Activated T-helper 17 cell treated with anti-CD3 and anti-CD28 coated beads, Interleukin-2, amount 50 U/mL, for 72 hours (primary cell): ENCODE measurements at regions not wholly inside any gene's neighbourhood (a gene's known extent, or its start where the extent isn't known, plus 50 kb on each side); places are given as distances from the start of the nearest gene placed in this dataset.

Source experiments
- ATAC-seq: fragments of 150-1000 bp; cut with Tn5 transposase; replicated peaks from 2 replicates; pipeline ENCODE4 v1.10.0; 2021; ENCODE audit warnings: mild to moderate bottlenecking, moderate library complexity
- H3K27ac Mint-ChIP-seq: one replicate; pipeline ENCODE4 v1.8.0; 2022; ENCODE audit warnings: mixed read lengths
- H3K27me3 Mint-ChIP-seq: one replicate; pipeline ENCODE4 v1.8.0; 2022; ENCODE audit warnings: mixed read lengths
- H3K36me3 Mint-ChIP-seq: one replicate; pipeline ENCODE4 v1.8.0; 2022; ENCODE audit warnings: low read depth, mild to moderate bottlenecking, mixed read lengths
- H3K4me1 Mint-ChIP-seq: one replicate; pipeline ENCODE4 v1.8.0; 2022; ENCODE audit warnings: mixed read lengths
- H3K4me3 Mint-ChIP-seq: one replicate; pipeline ENCODE4 v1.8.0; 2022; ENCODE audit warnings: mild to moderate bottlenecking, mixed read lengths
- H3K9me3 Mint-ChIP-seq: one replicate; pipeline ENCODE4 v1.8.0; 2022; ENCODE audit warnings: mixed read lengths

- Mint-ChIP-seq H3K4me1 (peaks cover 17% of the 10 kb centered on the region), H3K27me3 (peaks cover 3% of the 10 kb centered on the region), H3K9me3 (no peaks in the 10 kb centered on the region), H3K36me3 (no peaks in the 10 kb centered on the region), H3K4me3 (peak overlapping the region; percentile 41), H3K27ac (peak overlapping the region; percentile 4)
- ATAC-seq = peak; percentile 4
These were observed 50.4 kb upstream of the RAPH1 start for GRCh38 chr2:203585516-203585915.

- ATAC-seq = peak; percentile 46
These were observed 51.1 kb upstream of the RAPH1 start for GRCh38 chr2:203586206-203586605.

GRCh38 chr2:203586696-203587095, 51.6 kb upstream of the RAPH1 start:
- no peak overlapping the region for H3K27ac Mint-ChIP-seq
- H3K36me3 Mint-ChIP-seq = no peaks in the 10 kb centered on the region
- no peaks in the 10 kb centered on the region for H3K9me3 Mint-ChIP-seq
- H3K4me1 Mint-ChIP-seq = peaks cover 23% of the 10 kb centered on the region
- no peak for ATAC-seq
- no peak overlapping the region for H3K4me3 Mint-ChIP-seq
- peaks cover 3% of the 10 kb centered on the region for H3K27me3 Mint-ChIP-seq

More at GRCh38 chr2:203586206-203586605, 51.1 kb upstream of the RAPH1 start:
- Mint-ChIP-seq H3K27ac (peak overlapping the region; percentile 4), H3K4me1 (peaks cover 20% of the 10 kb centered on the region), H3K4me3 (peak overlapping the region; percentile 41), H3K36me3 (no peaks in the 10 kb centered on the region), H3K9me3 (no peaks in the 10 kb centered on the region), H3K27me3 (peaks cover 3% of the 10 kb centered on the region)

GRCh38 chr2:203590496-203590895, 55.4 kb upstream of the RAPH1 start:
- ATAC-seq = no peak
- H3K27ac Mint-ChIP-seq = no peak overlapping the region
- no peaks in the 10 kb centered on the region for H3K9me3 Mint-ChIP-seq
- H3K4me1 Mint-ChIP-seq = peaks cover 12% of the 10 kb centered on the region
- no peak overlapping the region for H3K4me3 Mint-ChIP-seq
- no peaks in the 10 kb centered on the region for H3K36me3 Mint-ChIP-seq
- no peaks in the 10 kb centered on the region for H3K27me3 Mint-ChIP-seq

- Mint-ChIP-seq H3K36me3 (no peaks in the 10 kb centered on the region), H3K27ac (peak overlapping the region; percentile 17), H3K4me3 (no peak overlapping the region), H3K4me1 (peaks cover 5% of the 10 kb centered on the region), H3K9me3 (no peaks in the 10 kb centered on the region), H3K27me3 (peaks cover 4% of the 10 kb centered on the region)
- ATAC-seq = peak; percentile 47
These were observed 56.5 kb upstream of the RAPH1 start for GRCh38 chr2:203591642-203592041.

GRCh38 chr2:203592470-203592869, 57.4 kb upstream of the RAPH1 start:
- no peaks in the 10 kb centered on the region for H3K9me3 Mint-ChIP-seq
- peak overlapping the region; percentile 17 for H3K27ac Mint-ChIP-seq
- H3K27me3 Mint-ChIP-seq = peaks cover 4% of the 10 kb centered on the region
- no peaks in the 10 kb centered on the region for H3K36me3 Mint-ChIP-seq
- peaks cover 9% of the 10 kb centered on the region for H3K4me1 Mint-ChIP-seq
- no peak overlapping the region for H3K4me3 Mint-ChIP-seq
- no peak for ATAC-seq

GRCh38 chr2:203594541-203594940, 59.4 kb upstream of the RAPH1 start:
- Mint-ChIP-seq H3K4me1 (peaks cover 15% of the 10 kb centered on the region), H3K9me3 (no peaks in the 10 kb centered on the region), H3K27ac (no peak overlapping the region), H3K27me3 (peaks cover 4% of the 10 kb centered on the region), H3K4me3 (no peak overlapping the region), H3K36me3 (no peaks in the 10 kb centered on the region)
- ATAC-seq = no peak

- Mint-ChIP-seq H3K27me3 (peaks cover 4% of the 10 kb centered on the region), H3K36me3 (no peaks in the 10 kb centered on the region), H3K4me3 (no peak overlapping the region), H3K4me1 (peaks cover 16% of the 10 kb centered on the region), H3K9me3 (no peaks in the 10 kb centered on the region), H3K27ac (no peak overlapping the region)
- ATAC-seq = no peak
These were observed 61.1 kb upstream of the RAPH1 start for GRCh38 chr2:203596183-203596582.

GRCh38 chr2:203599509-203599908, 64.4 kb upstream of the RAPH1 start:
- Mint-ChIP-seq H3K36me3 (no peaks in the 10 kb centered on the region), H3K4me1 (peaks cover 13% of the 10 kb centered on the region), H3K27me3 (peaks cover 4% of the 10 kb centered on the region), H3K27ac (no peak overlapping the region), H3K9me3 (no peaks in the 10 kb centered on the region), H3K4me3 (no peak overlapping the region)
- peak; percentile 91 for ATAC-seq

GRCh38 chr2:203600286-203600685, 65.2 kb upstream of the RAPH1 start:
- Mint-ChIP-seq H3K4me3 (no peak overlapping the region), H3K27me3 (peaks cover 4% of the 10 kb centered on the region), H3K27ac (no peak overlapping the region), H3K4me1 (peaks cover 13% of the 10 kb centered on the region), H3K9me3 (no peaks in the 10 kb centered on the region), H3K36me3 (no peaks in the 10 kb centered on the region)
- no peak for ATAC-seq

GRCh38 chr2:203603456-203604389, 68.6 kb upstream of the RAPH1 start:
- no peaks in the 10 kb centered on the region for H3K9me3 Mint-ChIP-seq
- no peak overlapping the region for H3K27ac Mint-ChIP-seq
- H3K27me3 Mint-ChIP-seq = no peaks in the 10 kb centered on the region

GRCh38 chr2:203605302-203605701, 70.2 kb upstream of the RAPH1 start:
- no peak for ATAC-seq
- Mint-ChIP-seq H3K27me3 (no peaks in the 10 kb centered on the region), H3K9me3 (no peaks in the 10 kb centered on the region), H3K36me3 (no peaks in the 10 kb centered on the region), H3K27ac (no peak overlapping the region), H3K4me3 (no peak overlapping the region), H3K4me1 (no peaks in the 10 kb centered on the region)

More at GRCh38 chr2:203603456-203604389, 68.6 kb upstream of the RAPH1 start:
- H3K36me3 Mint-ChIP-seq = no peaks in the 10 kb centered on the region
- no peak for ATAC-seq
- H3K4me1 Mint-ChIP-seq = peaks cover 3% of the 10 kb centered on the region
- no peak overlapping the region for H3K4me3 Mint-ChIP-seq

GRCh38 chr2:203606051-203606450, 71.0 kb upstream of the RAPH1 start:
- Mint-ChIP-seq H3K4me1 (no peaks in the 10 kb centered on the region), H3K9me3 (no peaks in the 10 kb centered on the region), H3K36me3 (no peaks in the 10 kb centered on the region), H3K4me3 (no peak overlapping the region), H3K27ac (no peak overlapping the region), H3K27me3 (no peaks in the 10 kb centered on the region)
- no peak for ATAC-seq

- Mint-ChIP-seq H3K4me1 (no peaks in the 10 kb centered on the region), H3K27me3 (no peaks in the 10 kb centered on the region), H3K9me3 (no peaks in the 10 kb centered on the region), H3K4me3 (no peak overlapping the region), H3K27ac (no peak overlapping the region), H3K36me3 (no peaks in the 10 kb centered on the region)
- no peak for ATAC-seq
These were observed 75.5 kb upstream of the RAPH1 start for GRCh38 chr2:203610558-203610957.

- H3K36me3 Mint-ChIP-seq = no peaks in the 10 kb centered on the region
- no peaks in the 10 kb centered on the region for H3K4me1 Mint-ChIP-seq
- no peak overlapping the region for H3K4me3 Mint-ChIP-seq
- no peaks in the 10 kb centered on the region for H3K9me3 Mint-ChIP-seq
- ATAC-seq = no peak
- H3K27me3 Mint-ChIP-seq = no peaks in the 10 kb centered on the region
- H3K27ac Mint-ChIP-seq = no peak overlapping the region
These were observed 77.1 kb upstream of the RAPH1 start for GRCh38 chr2:203612246-203612645.
